Vagina (tissue), 2 donors: ENCODE measurements at regions not wholly inside any gene's neighbourhood (a gene's known extent, or its start where the extent isn't known, plus 50 kb on each side); places are given as distances from the start of the nearest gene placed in this dataset.
A peak's percentile ranks its signal among the peaks of the same experiment; 100 is the strongest.
"Not testable (repeated sequence)": the region's sequence is repeated elsewhere in the genome, so short reads cannot be mapped to it uniquely, and the experiment has no call there.

ENCODE experiments used
- DNase-seq, 2 donors: peaks; one replicate each; pipeline ENCODE4 v3.0.0-alpha.2; 2017; ENCODE audit errors: extremely low spot score in 2 of 2
- H3K27ac ChIP-seq: fragments of 200-600 bp; sonication (generic); one replicate; pipeline ENCODE4 v1.5.1; 2019
- H3K27me3 ChIP-seq: fragments of 200-600 bp; sonication (generic); one replicate; pipeline ENCODE4 v1.5.1; 2019
- H3K36me3 ChIP-seq, 2 donors: fragments of 200-600 bp; sonication (generic); one replicate each; pipeline ENCODE4 v1.5.1; 2017 to 2019
- H3K4me1 ChIP-seq: fragments of 200-600 bp; sonication (generic); one replicate; pipeline ENCODE4 v1.5.1; 2019
- H3K4me3 ChIP-seq, 2 donors: fragments of 200-600 bp; sonication (generic); 1 replicate in 1 of 2; 2 replicates in 1 of 2; pipeline ENCODE4 v1.5.1; 2016 to 2019
- H3K9me3 ChIP-seq: fragments of 200-600 bp; sonication (generic); one replicate; pipeline ENCODE4 v1.5.1; 2019
- POLR2A ChIP-seq, 2 donors: fragments of 450-650 bp; IDR thresholded peaks; one replicate each; pipeline ENCODE4 v1.6.1; 2017; ENCODE audit warnings: antibody characterized with exemption in 2 of 2, mild to moderate bottlenecking in 2 of 2, moderate library complexity in 2 of 2
- POLR2AphosphoS5 ChIP-seq, 2 donors: sonication (generic); formaldehyde crosslinking; IDR thresholded peaks; one replicate each; pipeline ENCODE4 v1.9.0; 2017; ENCODE audit warnings: antibody characterized with exemption in 2 of 2, mild to moderate bottlenecking in 2 of 2, low read depth in 1 of 2; ENCODE audit not compliant: insufficient read depth in 1 of 2
- intact Hi-C: fragments of 100-400 bp; cut with DNase I; formaldehyde crosslinking; loops from one replicate; pipeline ENCODE4 v1.15.1; 2023
- TF ChIP-seq, protein P1 (sequence below), 3 experiments: fragments of 450-650 bp in 2 of 3; fragments of 200-600 bp in 1 of 3; sonication (generic) in 1 of 3; IDR thresholded peaks; one replicate each; pipeline ENCODE4 v1.5.1; 2017 to 2019; ENCODE audit warnings: antibody characterized with exemption in 3 of 3, mild to moderate bottlenecking in 2 of 3, moderate library complexity in 2 of 3

DNA sequence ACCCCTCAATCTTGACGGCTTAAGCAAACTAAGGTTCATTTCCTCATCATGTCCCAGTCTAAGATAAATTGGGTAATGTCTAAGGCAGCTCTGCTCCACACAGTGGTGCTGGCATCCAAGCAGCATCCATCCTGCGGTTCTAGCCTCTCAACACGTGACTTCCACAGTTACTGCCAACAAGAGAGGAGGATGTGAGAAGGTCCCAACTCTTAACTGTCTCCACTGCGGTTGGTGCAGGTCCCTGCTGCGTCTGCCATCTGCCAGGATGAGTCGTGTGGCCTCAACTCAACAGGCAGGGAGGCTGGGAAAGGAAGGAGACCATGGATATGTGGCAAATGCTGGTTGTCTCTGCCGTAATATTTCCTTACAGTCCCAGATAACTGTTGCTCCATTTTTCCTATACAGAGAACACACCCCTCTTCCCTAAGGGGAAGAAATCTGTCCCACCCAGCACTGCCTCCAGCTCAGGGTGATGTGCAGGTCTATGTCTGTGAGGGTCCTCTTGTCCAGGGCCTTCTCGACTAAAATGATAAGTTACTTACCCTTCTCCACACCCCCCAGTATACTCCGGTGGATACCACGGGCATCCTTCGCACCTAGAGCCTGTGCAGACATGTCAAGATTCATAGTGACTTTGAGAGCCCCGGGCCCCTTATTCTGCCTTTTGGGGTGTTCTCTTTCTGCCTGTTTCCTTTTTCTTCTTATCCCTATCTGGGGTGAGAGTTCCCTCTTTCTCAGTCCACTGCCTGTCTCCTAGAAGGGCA, 64.7 kb downstream of the KCNJ18 start:
- Histone ChIP-seq H3K9me3 (no peaks in the 10 kb centered on the region), H3K4me3 (no peak overlapping the region), H3K4me1 (no peaks in the 10 kb centered on the region), H3K27ac (no peak overlapping the region), H3K27me3 (no peaks in the 10 kb centered on the region), H3K36me3 (no peaks in the 10 kb centered on the region)
- intact Hi-C loops: no loop called here
- TF ChIP-seq, protein P1, sequence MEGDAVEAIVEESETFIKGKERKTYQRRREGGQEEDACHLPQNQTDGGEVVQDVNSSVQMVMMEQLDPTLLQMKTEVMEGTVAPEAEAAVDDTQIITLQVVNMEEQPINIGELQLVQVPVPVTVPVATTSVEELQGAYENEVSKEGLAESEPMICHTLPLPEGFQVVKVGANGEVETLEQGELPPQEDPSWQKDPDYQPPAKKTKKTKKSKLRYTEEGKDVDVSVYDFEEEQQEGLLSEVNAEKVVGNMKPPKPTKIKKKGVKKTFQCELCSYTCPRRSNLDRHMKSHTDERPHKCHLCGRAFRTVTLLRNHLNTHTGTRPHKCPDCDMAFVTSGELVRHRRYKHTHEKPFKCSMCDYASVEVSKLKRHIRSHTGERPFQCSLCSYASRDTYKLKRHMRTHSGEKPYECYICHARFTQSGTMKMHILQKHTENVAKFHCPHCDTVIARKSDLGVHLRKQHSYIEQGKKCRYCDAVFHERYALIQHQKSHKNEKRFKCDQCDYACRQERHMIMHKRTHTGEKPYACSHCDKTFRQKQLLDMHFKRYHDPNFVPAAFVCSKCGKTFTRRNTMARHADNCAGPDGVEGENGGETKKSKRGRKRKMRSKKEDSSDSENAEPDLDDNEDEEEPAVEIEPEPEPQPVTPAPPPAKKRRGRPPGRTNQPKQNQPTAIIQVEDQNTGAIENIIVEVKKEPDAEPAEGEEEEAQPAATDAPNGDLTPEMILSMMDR (IDR thresholded peaks at IDR 0.05): no peak
- TF ChIP-seq POLR2A (IDR thresholded peaks at IDR 0.05) (no peak), POLR2AphosphoS5 (IDR thresholded peaks at IDR 0.05; ENCODE audit: insufficient read depth in 1 of 2, low read depth in 1 of 2) (no peak)
- DNase-seq: no peak

DNA sequence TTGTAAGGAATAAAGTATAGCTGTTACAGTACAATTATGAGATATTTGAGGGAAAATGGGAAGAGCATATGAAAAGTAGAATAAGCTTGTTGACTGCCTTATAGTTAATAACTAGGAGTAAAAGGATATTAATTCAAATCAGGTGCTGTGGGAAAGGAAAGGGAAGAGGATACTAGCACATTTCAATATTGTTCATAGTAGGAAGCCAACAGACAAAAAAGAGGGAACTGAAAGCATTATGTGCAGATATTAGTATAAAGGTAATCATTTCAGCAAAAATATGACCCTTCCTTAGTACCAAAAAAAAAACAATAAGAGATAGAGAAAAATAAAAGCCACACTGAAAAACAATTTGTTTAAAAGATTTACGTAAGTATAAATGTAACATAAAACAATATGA, 67.3 kb downstream of the KCNJ18 start:
- intact Hi-C loops, H3K4me3 ChIP-seq, H3K36me3 ChIP-seq, DNase-seq, H3K9me3 ChIP-seq, H3K27ac ChIP-seq, H3K27me3 ChIP-seq, H3K4me1 ChIP-seq: not testable (repeated sequence)

DNA sequence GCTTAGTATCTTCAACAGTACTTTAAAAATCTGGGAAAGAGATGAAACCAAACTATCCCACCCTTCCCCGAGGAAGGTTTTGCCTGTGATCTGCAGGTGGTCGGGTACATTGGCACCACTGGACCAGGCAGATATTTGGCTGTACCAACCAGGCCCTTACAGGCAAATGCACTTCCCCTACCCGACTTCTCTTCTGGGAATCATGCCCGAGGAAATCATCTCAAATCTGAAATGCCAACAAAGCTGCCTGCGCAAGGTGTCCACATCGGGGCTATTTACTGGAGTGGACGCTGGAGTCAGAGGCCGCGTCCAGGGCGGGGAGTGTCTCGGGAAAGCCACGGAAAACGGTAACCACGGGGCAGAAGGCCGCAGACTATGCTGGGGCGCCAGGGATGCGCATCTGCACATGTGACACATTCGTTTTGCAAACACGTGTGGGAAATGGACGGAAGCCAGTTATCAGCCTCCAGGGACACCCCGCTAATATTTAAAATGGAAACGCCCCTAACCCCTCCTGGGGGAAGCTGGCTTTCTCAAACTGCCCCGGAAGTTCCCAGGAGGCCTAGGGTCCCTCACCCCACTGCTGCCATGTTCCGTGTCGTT, 71.5 kb downstream of the KCNJ18 start:
- H3K9me3 ChIP-seq, H3K36me3 ChIP-seq, intact Hi-C loops, H3K4me1 ChIP-seq, H3K27ac ChIP-seq, H3K4me3 ChIP-seq, H3K27me3 ChIP-seq: not testable (repeated sequence)
- peak; percentile 58 to 87 for DNase-seq

GRCh38 chr17:21765651-21766290, 73.4 kb downstream of the KCNJ18 start:
- not testable (repeated sequence) for H3K4me3 ChIP-seq, H3K27ac ChIP-seq, H3K4me1 ChIP-seq, H3K9me3 ChIP-seq, H3K36me3 ChIP-seq, H3K27me3 ChIP-seq
- DNase-seq: peak; percentile 75 to 87
- intact Hi-C loops: loop anchor here (5.0 kb wide), 1 partner anchor 463 kb away; no protein-coding TSS in a partner anchor

GRCh38 chr17:21766565-21766964, 74.2 kb downstream of the KCNJ18 start:
- peak in 1 of 2 donors; percentile 46 for DNase-seq
- not testable (repeated sequence) for H3K27ac ChIP-seq, H3K4me3 ChIP-seq, H3K27me3 ChIP-seq, H3K36me3 ChIP-seq, H3K4me1 ChIP-seq, H3K9me3 ChIP-seq
- intact Hi-C loops: loop anchor here (5.0 kb wide), 1 partner anchor 464 kb away; no protein-coding TSS in a partner anchor

GRCh38 chr17:21767162-21768156, 75.1 kb downstream of the KCNJ18 start:
- not testable (repeated sequence) for H3K9me3 ChIP-seq, H3K27ac ChIP-seq, H3K4me1 ChIP-seq, H3K36me3 ChIP-seq, H3K27me3 ChIP-seq, H3K4me3 ChIP-seq
- DNase-seq: peak; percentile 58 to 91
- intact Hi-C loops: loop anchor here (5.0 kb wide), 1 partner anchor 465 kb away; no protein-coding TSS in a partner anchor

DNA sequence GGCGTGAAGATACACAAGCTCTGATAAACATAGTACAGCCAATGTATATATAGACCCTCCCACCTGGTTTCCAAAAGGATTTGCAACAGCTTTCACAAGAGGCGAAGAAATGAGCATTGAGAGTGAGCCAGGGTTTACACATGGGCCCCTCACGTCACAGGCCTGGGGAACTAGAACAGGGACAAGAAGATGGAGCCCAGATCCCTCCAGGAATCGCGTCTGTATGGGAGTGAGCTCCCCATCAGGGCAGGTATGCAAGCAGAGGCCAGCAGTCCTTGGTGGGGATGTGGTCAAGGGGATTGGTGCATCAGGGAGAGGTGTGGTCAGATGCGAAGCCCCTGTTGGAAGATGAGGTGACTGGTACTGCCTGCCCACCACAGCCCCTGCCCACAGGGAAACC, 75.9 kb downstream of the KCNJ18 start:
- H3K27me3 ChIP-seq, H3K27ac ChIP-seq: not testable (repeated sequence)

GRCh38 chr17:21768729-21769462, 76.6 kb downstream of the KCNJ18 start:
- intact Hi-C loops: loop anchor here (5.0 kb wide), 1 partner anchor 467 kb away; no protein-coding TSS in a partner anchor
- not testable (repeated sequence) for H3K27me3 ChIP-seq, H3K4me3 ChIP-seq, H3K4me1 ChIP-seq, H3K27ac ChIP-seq, H3K36me3 ChIP-seq, H3K9me3 ChIP-seq
- peak; percentile 77 to 93 for DNase-seq

More for the DNA sequence above, 75.9 kb downstream of the KCNJ18 start:
- H3K9me3 ChIP-seq, H3K4me1 ChIP-seq, H3K4me3 ChIP-seq, H3K36me3 ChIP-seq: not testable (repeated sequence)
- peak in 1 of 2 donors; percentile 85 for DNase-seq
- intact Hi-C loops: loop anchor here (5.0 kb wide), 1 partner anchor 466 kb away; no protein-coding TSS in a partner anchor

GRCh38 chr17:21769781-21770180, 77.5 kb downstream of the KCNJ18 start:
- peak in 1 of 2 donors; percentile 77 for DNase-seq
- H3K4me1 ChIP-seq, H3K27ac ChIP-seq, H3K9me3 ChIP-seq, H3K36me3 ChIP-seq, H3K27me3 ChIP-seq, H3K4me3 ChIP-seq: not testable (repeated sequence)
- intact Hi-C loops: loop anchor here (5.0 kb wide), 1 partner anchor 467 kb away; no protein-coding TSS in a partner anchor

DNA sequence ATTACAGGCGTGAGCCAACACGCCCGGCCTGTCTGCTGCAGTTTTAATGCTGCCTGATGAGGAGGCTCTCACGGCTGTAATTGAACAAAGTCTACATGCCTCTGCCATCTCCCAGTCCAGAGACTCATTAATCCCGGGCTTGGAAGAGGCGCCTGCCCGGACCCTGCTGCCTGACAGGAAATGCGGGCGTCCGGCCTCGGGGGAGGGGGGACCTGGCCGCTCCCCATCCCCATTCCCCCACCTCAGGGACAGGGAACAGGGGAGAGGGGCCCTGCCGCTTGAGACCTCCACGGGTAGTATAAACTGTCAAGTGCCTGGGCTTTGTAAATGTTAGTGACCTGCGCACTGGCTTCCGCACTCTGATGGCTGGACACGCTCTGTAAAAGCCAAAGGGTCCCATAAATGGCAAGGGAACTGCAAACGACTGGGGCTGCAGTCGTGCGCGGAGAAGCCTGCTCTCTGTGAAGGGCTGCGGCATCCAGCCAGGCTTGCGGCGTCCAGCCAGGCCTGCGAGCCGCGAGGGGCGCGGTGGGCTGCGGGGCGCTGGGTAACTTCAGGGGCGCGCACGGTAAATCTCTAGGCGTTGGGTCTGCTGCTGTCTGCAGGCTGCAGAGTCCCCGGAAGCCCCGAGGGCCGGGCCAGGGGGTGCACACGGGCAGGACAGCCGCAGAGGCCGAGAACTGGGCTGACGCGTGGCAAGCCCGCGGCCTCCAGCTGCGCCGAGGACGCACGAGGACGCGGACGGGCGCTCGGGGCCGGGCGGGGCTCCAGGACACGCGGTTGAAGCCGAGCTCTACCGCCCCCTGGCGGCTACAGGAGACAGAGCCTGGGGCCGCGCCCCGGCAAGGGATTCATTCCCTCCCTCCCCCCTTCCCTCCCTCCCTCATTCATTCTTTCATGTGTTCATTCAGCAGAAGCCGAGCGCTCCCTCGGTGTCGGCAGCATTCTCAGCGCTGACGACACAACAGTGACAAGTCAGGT, 78.4 kb downstream of the KCNJ18 start:
- H3K27ac ChIP-seq, intact Hi-C loops, H3K36me3 ChIP-seq, H3K9me3 ChIP-seq, H3K4me1 ChIP-seq, DNase-seq, H3K27me3 ChIP-seq, H3K4me3 ChIP-seq: not testable (repeated sequence)
